PC-9 (cell line): ENCODE measurements at regions not wholly inside any gene's neighbourhood (a gene's known extent, or its start where the extent isn't known, plus 50 kb on each side); places are given as distances from the start of the nearest gene placed in this dataset.

Experiments
- EZH2 ChIP-seq: fragments of 200-600 bp; sonication (generic); IDR thresholded peaks from 2 replicates; pipeline ENCODE4 v1.8.0; 2017; ENCODE audit warnings: antibody characterized with exemption, low read depth
- TF ChIP-seq, protein P1 (sequence below): fragments of 200-600 bp; sonication (generic); conservative IDR thresholded peaks from 2 replicates; pipeline ENCODE4 v1.6.1; 2017; ENCODE audit warnings: mixed run types, antibody characterized with exemption, mild to moderate bottlenecking, moderate library complexity

DNA sequence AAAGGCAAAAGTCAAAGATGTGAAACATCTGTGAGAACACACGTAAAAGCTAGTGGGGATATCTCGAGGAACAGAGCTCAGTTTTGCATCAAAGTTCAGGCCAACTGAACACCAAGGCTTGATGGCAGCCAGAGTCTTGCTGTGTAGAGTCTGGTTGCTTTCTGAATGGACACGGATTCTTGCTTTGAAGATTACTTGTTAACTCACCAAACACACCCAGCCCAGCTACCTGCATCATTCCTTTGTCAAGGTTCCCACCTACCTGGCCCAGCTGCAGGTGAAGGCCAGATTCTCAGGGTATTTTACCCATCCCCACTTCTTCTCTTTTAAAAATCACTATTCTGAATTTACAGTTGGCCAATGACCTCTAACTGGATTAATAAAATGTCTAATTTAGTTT lies 174.4 kb upstream of the PHYHIPL start:
- TF ChIP-seq, protein P1, sequence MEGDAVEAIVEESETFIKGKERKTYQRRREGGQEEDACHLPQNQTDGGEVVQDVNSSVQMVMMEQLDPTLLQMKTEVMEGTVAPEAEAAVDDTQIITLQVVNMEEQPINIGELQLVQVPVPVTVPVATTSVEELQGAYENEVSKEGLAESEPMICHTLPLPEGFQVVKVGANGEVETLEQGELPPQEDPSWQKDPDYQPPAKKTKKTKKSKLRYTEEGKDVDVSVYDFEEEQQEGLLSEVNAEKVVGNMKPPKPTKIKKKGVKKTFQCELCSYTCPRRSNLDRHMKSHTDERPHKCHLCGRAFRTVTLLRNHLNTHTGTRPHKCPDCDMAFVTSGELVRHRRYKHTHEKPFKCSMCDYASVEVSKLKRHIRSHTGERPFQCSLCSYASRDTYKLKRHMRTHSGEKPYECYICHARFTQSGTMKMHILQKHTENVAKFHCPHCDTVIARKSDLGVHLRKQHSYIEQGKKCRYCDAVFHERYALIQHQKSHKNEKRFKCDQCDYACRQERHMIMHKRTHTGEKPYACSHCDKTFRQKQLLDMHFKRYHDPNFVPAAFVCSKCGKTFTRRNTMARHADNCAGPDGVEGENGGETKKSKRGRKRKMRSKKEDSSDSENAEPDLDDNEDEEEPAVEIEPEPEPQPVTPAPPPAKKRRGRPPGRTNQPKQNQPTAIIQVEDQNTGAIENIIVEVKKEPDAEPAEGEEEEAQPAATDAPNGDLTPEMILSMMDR: no peak
- TF ChIP-seq EZH2: no peak
